ENCODE measurements at regions not wholly inside any gene's neighbourhood (a gene's known extent, or its start where the extent isn't known, plus 50 kb on each side); places are given as distances from the start of the nearest gene placed in this dataset.

DNA sequence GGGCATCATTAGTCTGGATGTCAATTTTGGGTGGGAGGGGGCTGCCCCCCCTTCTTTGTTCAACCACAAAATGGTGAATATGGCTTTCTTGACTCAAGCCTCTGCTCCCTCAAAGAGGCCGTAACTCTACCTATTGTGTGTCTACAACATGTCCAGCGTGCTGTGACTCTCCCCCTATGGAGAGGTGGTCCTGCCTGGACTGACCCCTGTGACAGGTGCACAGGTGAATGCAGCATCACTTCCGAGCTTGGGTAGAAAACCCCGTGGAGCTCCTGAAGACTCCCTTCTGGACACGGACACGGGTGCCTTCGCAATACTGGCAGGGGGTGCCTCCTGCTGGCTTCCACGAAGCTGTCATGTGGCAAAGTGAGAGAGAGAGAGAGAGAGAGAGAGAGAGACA lies 397.8 kb downstream of the GALR1 start:
- TF ChIP-seq CTCF (IDR thresholded peaks at IDR 0.05), result no peak
- TF ChIP-seq POLR2A (IDR thresholded peaks at IDR 0.05), result no peak
- peaks cover 0 to 6% (median 0%) of the 10 kb centered on the region in 4 donors for H3K4me1 ChIP-seq
- H3K36me3 ChIP-seq, result no peaks in the 10 kb centered on the region
- DNase-seq, result no peak
- no peak overlapping the region for H3K27ac ChIP-seq
- no peak overlapping the region for H3K4me3 ChIP-seq
- H3K9me3 ChIP-seq, result no peaks in the 10 kb centered on the region
- H3K27me3 ChIP-seq, result no peaks in the 10 kb centered on the region

DNA sequence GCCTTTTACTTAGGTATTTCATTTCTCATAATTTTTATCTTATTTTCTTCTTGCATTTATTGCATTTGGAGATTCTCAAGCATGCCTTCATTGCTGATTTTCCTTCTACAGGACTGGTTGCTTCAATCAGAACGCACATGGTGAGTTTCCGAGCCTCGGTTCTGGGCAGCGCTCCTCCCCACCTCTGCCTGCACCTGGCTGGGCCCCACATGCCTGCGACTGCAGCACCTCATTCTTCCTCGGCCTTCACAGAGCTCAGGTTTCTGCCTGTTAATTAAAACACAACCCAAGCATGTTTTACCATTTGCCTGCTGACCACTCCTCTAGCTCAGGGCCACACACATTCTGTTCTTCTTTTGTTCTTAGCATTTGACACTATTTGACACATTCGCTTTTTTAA lies 398.8 kb downstream of the GALR1 start:
- H3K9me3 ChIP-seq, result no peaks in the 10 kb centered on the region
- H3K4me3 ChIP-seq, result no peak overlapping the region
- H3K27me3 ChIP-seq, result no peaks in the 10 kb centered on the region
- no peak overlapping the region for H3K27ac ChIP-seq
- peaks cover 0 to 6% (median 0%) of the 10 kb centered on the region in 4 donors for H3K4me1 ChIP-seq
- DNase-seq, result no peak
- TF ChIP-seq CTCF (IDR thresholded peaks at IDR 0.05), result no peak
- no peak for TF ChIP-seq POLR2A (IDR thresholded peaks at IDR 0.05)
- H3K36me3 ChIP-seq, result no peaks in the 10 kb centered on the region

DNA sequence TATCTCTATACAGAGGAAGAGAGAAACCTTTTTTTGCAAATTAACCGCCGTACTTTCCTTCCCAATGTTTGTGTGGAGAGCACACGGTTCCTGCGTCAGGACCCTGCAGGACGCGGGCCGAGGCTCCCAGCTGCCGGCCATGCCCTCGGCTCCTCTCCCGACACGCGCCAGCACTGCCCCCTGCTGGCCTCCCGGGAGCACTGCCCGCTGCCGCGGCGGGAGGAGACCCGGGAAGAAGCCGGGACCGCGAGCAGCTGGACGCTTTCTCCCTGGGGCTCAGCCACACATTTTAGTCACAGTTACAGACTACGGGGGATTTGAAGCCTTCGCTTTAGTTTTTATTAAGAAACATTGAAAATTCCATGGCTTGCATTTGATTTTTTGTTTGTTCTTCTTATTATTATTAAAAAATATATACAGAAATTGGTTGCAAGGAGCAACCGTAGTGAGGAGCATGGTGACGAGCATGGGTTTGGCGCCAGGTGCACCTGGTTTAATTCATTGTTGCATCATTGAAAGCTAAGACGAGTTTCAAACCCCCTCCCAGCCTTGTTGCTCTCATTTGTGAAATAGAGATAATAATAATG lies 401.2 kb downstream of the GALR1 start:
- Histone ChIP-seq H3K9me3 (no peaks in the 10 kb centered on the region), H3K27me3 (no peaks in the 10 kb centered on the region), H3K4me3 (no peak overlapping the region), H3K27ac (no peak overlapping the region), H3K4me1 (peaks cover 0 to 6% (median 0%) of the 10 kb centered on the region in 4 donors), H3K36me3 (no peaks in the 10 kb centered on the region)
- DNase-seq, result peak; percentile 25 to 76 (median 71)
- TF ChIP-seq POLR2A (IDR thresholded peaks at IDR 0.05) (no peak), CTCF (IDR thresholded peaks at IDR 0.05) (peak in 5 of 6 experiments; percentile 47 to 80 (median 73))

- no peak for DNase-seq
- Histone ChIP-seq H3K4me1 (peaks cover 0 to 6% (median 0%) of the 10 kb centered on the region in 4 donors), H3K4me3 (no peak overlapping the region), H3K9me3 (no peaks in the 10 kb centered on the region), H3K27me3 (no peaks in the 10 kb centered on the region), H3K36me3 (no peaks in the 10 kb centered on the region), H3K27ac (no peak overlapping the region)
- TF ChIP-seq CTCF (IDR thresholded peaks at IDR 0.05) (no peak), POLR2A (IDR thresholded peaks at IDR 0.05) (no peak)
These were observed 401.8 kb downstream of the GALR1 start for GRCh38 chr18:77651441-77651840.

- peaks cover 0 to 6% (median 0%) of the 10 kb centered on the region in 4 donors for H3K4me1 ChIP-seq
- DNase-seq, result no peak
- no peaks in the 10 kb centered on the region for H3K36me3 ChIP-seq
- no peak for TF ChIP-seq POLR2A (IDR thresholded peaks at IDR 0.05)
- TF ChIP-seq CTCF (IDR thresholded peaks at IDR 0.05), result no peak
- H3K27ac ChIP-seq, result no peak overlapping the region
- H3K9me3 ChIP-seq, result no peaks in the 10 kb centered on the region
- no peaks in the 10 kb centered on the region for H3K27me3 ChIP-seq
- H3K4me3 ChIP-seq, result no peak overlapping the region
These were observed 404.1 kb downstream of the GALR1 start for GRCh38 chr18:77653792-77654191.

GRCh38 chr18:77654302-77654701 lies 404.7 kb downstream of the GALR1 start:
- Histone ChIP-seq H3K27me3 (no peaks in the 10 kb centered on the region), H3K36me3 (no peaks in the 10 kb centered on the region), H3K9me3 (no peaks in the 10 kb centered on the region), H3K4me1 (peaks cover 0 to 6% (median 0%) of the 10 kb centered on the region in 4 donors), H3K27ac (no peak overlapping the region), H3K4me3 (no peak overlapping the region)
- DNase-seq, result no peak
- TF ChIP-seq POLR2A (IDR thresholded peaks at IDR 0.05), result no peak
- TF ChIP-seq CTCF (IDR thresholded peaks at IDR 0.05), result no peak
